GM23338 (cell line): ENCODE measurements at regions not wholly inside any gene's neighbourhood (a gene's known extent, or its start where the extent isn't known, plus 50 kb on each side); places are given as distances from the start of the nearest gene placed in this dataset.
"Not testable (repeated sequence)": the region's sequence is repeated elsewhere in the genome, so short reads cannot be mapped to it uniquely, and the experiment has no call there.

Source experiments
- CREB1 ChIP-seq: fragments of 250-450 bp; sonication (Bioruptor Pico); IDR thresholded peaks from 2 replicates; pipeline ENCODE4 v1.5.0; 2020; ENCODE audit warnings: low read depth, mild to moderate bottlenecking, moderate library complexity
- CTCF ChIP-seq, 2 experiments: fragments of 200-600 bp in 1 of 2; sonication (generic) in 1 of 2; conservative IDR thresholded peaks; 2 replicates each; pipeline versions ENCODE4 v1.5.1 to v1.6.1; 2016 to 2017; ENCODE audit warnings: antibody characterized with exemption in 2 of 2, low read depth in 2 of 2, mild to moderate bottlenecking in 2 of 2, moderate library complexity in 1 of 2
- ETS1 ChIP-seq: IDR thresholded peaks from 2 replicates; pipeline ENCODE4 v1.6.1; 2016; ENCODE audit warnings: antibody characterized with exemption
- EZH2 ChIP-seq: fragments of 200-600 bp; sonication (generic); IDR thresholded peaks from one replicate; pipeline ENCODE4 v1.8.0; 2017; ENCODE audit warnings: antibody characterized with exemption, mild to moderate bottlenecking, low read depth; ENCODE audit not compliant: unreplicated experiment
- EZH2phosphoT487 ChIP-seq: fragments of 200-600 bp; sonication (generic); IDR thresholded peaks from one replicate; pipeline ENCODE4 v1.8.1; 2018; ENCODE audit warnings: antibody characterized with exemption; ENCODE audit not compliant: unreplicated experiment
- JUNB ChIP-seq: IDR thresholded peaks from one replicate; pipeline ENCODE4 v1.6.1; 2016; ENCODE audit warnings: antibody characterized with exemption; ENCODE audit not compliant: unreplicated experiment
- POLR2AphosphoS5 ChIP-seq: IDR thresholded peaks from 2 replicates; pipeline ENCODE4 v1.6.1; 2016; ENCODE audit warnings: antibody characterized with exemption, low read depth
- REST ChIP-seq: IDR thresholded peaks from one replicate; pipeline ENCODE4 v1.6.1; 2018; ENCODE audit warnings: antibody characterized with exemption; ENCODE audit not compliant: unreplicated experiment
- ZNF114 ChIP-seq: fragments of 250-450 bp; sonication (Bioruptor Pico); IDR thresholded peaks from 2 replicates; pipeline ENCODE4 v1.5.0; 2020; ENCODE audit warnings: mild to moderate bottlenecking, moderate library complexity
- ZNF462 ChIP-seq: fragments of 250-450 bp; sonication (Bioruptor Pico); IDR thresholded peaks from 2 replicates; pipeline ENCODE4 v1.5.0; 2020; ENCODE audit warnings: mild to moderate bottlenecking, moderate library complexity

GRCh38 chr9:106030146-106030545, 335.8 kb downstream of the TMEM38B start:
- TF ChIP-seq CTCF (conservative IDR thresholded peaks at IDR 0.05; ENCODE audit: low read depth in 2 of 2); REST; POLR2AphosphoS5; EZH2phosphoT487; EZH2; JUNB; CREB1; ETS1; ZNF114 (CRISPR knock-in tag); ZNF462 (CRISPR knock-in tag): not testable (repeated sequence)
